ENCODE measurements at regions not wholly inside any gene's neighbourhood (a gene's known extent, or its start where the extent isn't known, plus 50 kb on each side); places are given as distances from the start of the nearest gene placed in this dataset.
A peak's percentile ranks its signal among the peaks of the same experiment; 100 is the strongest.

GRCh38 chr7:124420367-124420766 lies 345.2 kb downstream of the GPR37 start:
- no peak overlapping the region for H3K4me3 ChIP-seq
- H3K9me3 Mint-ChIP-seq, result no peaks in the 10 kb centered on the region
- H3K27me3 Mint-ChIP-seq (ENCODE audit: insufficient read depth, low read depth), result no peaks in the 10 kb centered on the region
- no peak overlapping the region for H3K27ac Mint-ChIP-seq
- no peaks in the 10 kb centered on the region for H3K27me3 ChIP-seq
- H2AFZ ChIP-seq (replicated peaks), result no peak overlapping the region
- H3K9me3 ChIP-seq (ENCODE audit: low read depth), result no peaks in the 10 kb centered on the region
- no peaks in the 10 kb centered on the region for H3F3A ChIP-seq (ENCODE audit: low read depth)
- DNase-seq (ENCODE audit: low spot score), result no peak
- no peak overlapping the region for H3K27ac ChIP-seq
- no peak overlapping the region for H3K4me2 ChIP-seq
- H3K36me3 ChIP-seq, result no peaks in the 10 kb centered on the region
- H3K4me3 Mint-ChIP-seq, result no peak overlapping the region
- H4K20me1 ChIP-seq (ENCODE audit: low read depth), result no peaks in the 10 kb centered on the region
- H3K36me3 Mint-ChIP-seq, result no peaks in the 10 kb centered on the region
- TF ChIP-seq EZH2 (IDR thresholded peaks at IDR 0.05), result no peak
- no peak for TF ChIP-seq EZH2phosphoT487 (IDR thresholded peaks at IDR 0.05)
- H3K9ac ChIP-seq, result no peak overlapping the region
- no peaks in the 10 kb centered on the region for H3K79me2 ChIP-seq (ENCODE audit: low read depth)
- H3K4me1 Mint-ChIP-seq, result no peaks in the 10 kb centered on the region
- H3K4me1 ChIP-seq, result no peaks in the 10 kb centered on the region

GRCh38 chr7:124413029-124413428 lies 352.6 kb downstream of the GPR37 start:
- H3K9ac ChIP-seq, result no peak overlapping the region
- no peak overlapping the region for H3K27ac Mint-ChIP-seq
- DNase-seq (ENCODE audit: low spot score), result no peak
- no peak overlapping the region for H3K27ac ChIP-seq
- no peaks in the 10 kb centered on the region for H3F3A ChIP-seq (ENCODE audit: low read depth)
- no peak overlapping the region for H3K4me2 ChIP-seq
- no peaks in the 10 kb centered on the region for H3K9me3 ChIP-seq (ENCODE audit: low read depth)
- no peak overlapping the region for H3K4me3 ChIP-seq
- no peaks in the 10 kb centered on the region for H3K36me3 Mint-ChIP-seq
- H3K9me3 Mint-ChIP-seq, result no peaks in the 10 kb centered on the region
- H3K27me3 ChIP-seq, result no peaks in the 10 kb centered on the region
- no peak overlapping the region for H2AFZ ChIP-seq (replicated peaks)
- H3K4me1 ChIP-seq, result no peaks in the 10 kb centered on the region
- H3K4me1 Mint-ChIP-seq, result peaks cover 15% of the 10 kb centered on the region
- no peaks in the 10 kb centered on the region for H3K27me3 Mint-ChIP-seq (ENCODE audit: insufficient read depth, low read depth)
- no peaks in the 10 kb centered on the region for H4K20me1 ChIP-seq (ENCODE audit: low read depth)
- H3K79me2 ChIP-seq (ENCODE audit: low read depth), result no peaks in the 10 kb centered on the region
- H3K36me3 ChIP-seq, result no peaks in the 10 kb centered on the region
- H3K4me3 Mint-ChIP-seq, result no peak overlapping the region
- no peak for TF ChIP-seq EZH2 (IDR thresholded peaks at IDR 0.05)
- no peak for TF ChIP-seq EZH2phosphoT487 (IDR thresholded peaks at IDR 0.05)
- TF ChIP-seq, protein P1, sequence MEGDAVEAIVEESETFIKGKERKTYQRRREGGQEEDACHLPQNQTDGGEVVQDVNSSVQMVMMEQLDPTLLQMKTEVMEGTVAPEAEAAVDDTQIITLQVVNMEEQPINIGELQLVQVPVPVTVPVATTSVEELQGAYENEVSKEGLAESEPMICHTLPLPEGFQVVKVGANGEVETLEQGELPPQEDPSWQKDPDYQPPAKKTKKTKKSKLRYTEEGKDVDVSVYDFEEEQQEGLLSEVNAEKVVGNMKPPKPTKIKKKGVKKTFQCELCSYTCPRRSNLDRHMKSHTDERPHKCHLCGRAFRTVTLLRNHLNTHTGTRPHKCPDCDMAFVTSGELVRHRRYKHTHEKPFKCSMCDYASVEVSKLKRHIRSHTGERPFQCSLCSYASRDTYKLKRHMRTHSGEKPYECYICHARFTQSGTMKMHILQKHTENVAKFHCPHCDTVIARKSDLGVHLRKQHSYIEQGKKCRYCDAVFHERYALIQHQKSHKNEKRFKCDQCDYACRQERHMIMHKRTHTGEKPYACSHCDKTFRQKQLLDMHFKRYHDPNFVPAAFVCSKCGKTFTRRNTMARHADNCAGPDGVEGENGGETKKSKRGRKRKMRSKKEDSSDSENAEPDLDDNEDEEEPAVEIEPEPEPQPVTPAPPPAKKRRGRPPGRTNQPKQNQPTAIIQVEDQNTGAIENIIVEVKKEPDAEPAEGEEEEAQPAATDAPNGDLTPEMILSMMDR (IDR thresholded peaks at IDR 0.05), result no peak

DNA sequence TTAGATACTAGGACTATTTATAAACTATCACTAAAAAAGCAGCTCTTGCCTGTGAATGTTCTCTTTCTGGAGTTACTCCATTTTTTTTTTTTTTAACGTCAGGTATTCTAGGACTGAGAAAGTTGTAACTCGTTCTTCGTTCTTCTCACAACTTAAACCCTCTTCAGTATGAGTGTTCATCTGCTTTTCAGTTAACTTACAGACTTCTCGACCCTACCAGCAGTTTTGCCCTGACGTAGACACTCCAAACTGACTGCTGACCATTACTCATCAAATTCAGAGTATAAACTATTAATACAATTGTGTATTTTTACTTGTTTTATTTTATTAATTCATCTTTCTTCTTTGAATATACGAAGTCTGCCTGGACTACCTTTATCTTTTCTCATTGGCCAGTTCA lies 353.1 kb downstream of the GPR37 start:
- Histone ChIP-seq H3K27me3 (no peaks in the 10 kb centered on the region), H3K36me3 (no peaks in the 10 kb centered on the region), H3K4me2 (no peak overlapping the region), H2AFZ (replicated peaks) (no peak overlapping the region), H3K27ac (no peak overlapping the region), H3K79me2 (ENCODE audit: low read depth) (no peaks in the 10 kb centered on the region), H3K9me3 (ENCODE audit: low read depth) (no peaks in the 10 kb centered on the region), H4K20me1 (ENCODE audit: low read depth) (no peaks in the 10 kb centered on the region), H3F3A (ENCODE audit: low read depth) (no peaks in the 10 kb centered on the region), H3K4me3 (no peak overlapping the region), H3K4me1 (no peaks in the 10 kb centered on the region), H3K9ac (no peak overlapping the region)
- H3K27ac Mint-ChIP-seq, result no peak overlapping the region
- DNase-seq (ENCODE audit: low spot score), result no peak
- TF ChIP-seq EZH2phosphoT487 (IDR thresholded peaks at IDR 0.05) (no peak), EZH2 (IDR thresholded peaks at IDR 0.05) (no peak)
- TF ChIP-seq, protein P1 (IDR thresholded peaks at IDR 0.05), result no peak
- H3K4me1 Mint-ChIP-seq, result peaks cover 15% of the 10 kb centered on the region
- H3K4me3 Mint-ChIP-seq, result no peak overlapping the region
- no peaks in the 10 kb centered on the region for H3K9me3 Mint-ChIP-seq
- no peaks in the 10 kb centered on the region for H3K36me3 Mint-ChIP-seq
- H3K27me3 Mint-ChIP-seq (ENCODE audit: insufficient read depth, low read depth), result no peaks in the 10 kb centered on the region

DNA sequence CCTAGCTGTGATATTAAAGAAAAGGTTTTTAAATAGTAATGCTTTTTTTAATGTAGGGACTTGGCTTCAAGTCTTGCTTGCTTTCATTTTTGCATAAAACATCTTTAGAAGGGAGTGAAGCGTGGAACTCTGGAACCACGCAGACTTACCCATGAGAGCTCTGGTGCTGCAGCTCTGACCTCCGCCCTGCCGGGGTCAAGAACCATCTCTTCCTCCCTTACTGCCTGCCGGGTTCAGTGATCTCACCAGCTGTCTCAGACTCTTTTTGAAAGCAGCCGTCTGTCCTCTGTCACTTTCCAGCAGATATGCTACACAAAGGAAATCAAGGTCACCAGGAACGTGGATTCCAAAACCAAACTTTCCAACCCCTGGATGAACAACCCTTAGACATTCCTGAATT lies 353.8 kb downstream of the GPR37 start:
- no peaks in the 10 kb centered on the region for H3K27me3 Mint-ChIP-seq (ENCODE audit: insufficient read depth, low read depth)
- no peak overlapping the region for H2AFZ ChIP-seq (replicated peaks)
- no peak overlapping the region for H3K4me2 ChIP-seq
- H3K4me3 Mint-ChIP-seq, result no peak overlapping the region
- H3K36me3 ChIP-seq, result no peaks in the 10 kb centered on the region
- H3F3A ChIP-seq (ENCODE audit: low read depth), result no peaks in the 10 kb centered on the region
- no peaks in the 10 kb centered on the region for H3K9me3 Mint-ChIP-seq
- no peaks in the 10 kb centered on the region for H3K9me3 ChIP-seq (ENCODE audit: low read depth)
- H3K9ac ChIP-seq, result no peak overlapping the region
- no peak for DNase-seq (ENCODE audit: low spot score)
- TF ChIP-seq, protein P1 (IDR thresholded peaks at IDR 0.05), result no peak
- TF ChIP-seq EZH2 (IDR thresholded peaks at IDR 0.05) (no peak), EZH2phosphoT487 (IDR thresholded peaks at IDR 0.05) (no peak)
- peaks cover 15% of the 10 kb centered on the region for H3K4me1 Mint-ChIP-seq
- H3K27ac Mint-ChIP-seq, result peak overlapping the region; percentile 4
- no peaks in the 10 kb centered on the region for H3K36me3 Mint-ChIP-seq
- no peaks in the 10 kb centered on the region for H3K79me2 ChIP-seq (ENCODE audit: low read depth)
- no peak overlapping the region for H3K27ac ChIP-seq
- H3K4me1 ChIP-seq, result no peaks in the 10 kb centered on the region
- H3K27me3 ChIP-seq, result no peaks in the 10 kb centered on the region
- no peaks in the 10 kb centered on the region for H4K20me1 ChIP-seq (ENCODE audit: low read depth)
- no peak overlapping the region for H3K4me3 ChIP-seq
